ENCODE measurements at regions not wholly inside any gene's neighbourhood (a gene's known extent, or its start where the extent isn't known, plus 50 kb on each side); places are given as distances from the start of the nearest gene placed in this dataset.

DNA sequence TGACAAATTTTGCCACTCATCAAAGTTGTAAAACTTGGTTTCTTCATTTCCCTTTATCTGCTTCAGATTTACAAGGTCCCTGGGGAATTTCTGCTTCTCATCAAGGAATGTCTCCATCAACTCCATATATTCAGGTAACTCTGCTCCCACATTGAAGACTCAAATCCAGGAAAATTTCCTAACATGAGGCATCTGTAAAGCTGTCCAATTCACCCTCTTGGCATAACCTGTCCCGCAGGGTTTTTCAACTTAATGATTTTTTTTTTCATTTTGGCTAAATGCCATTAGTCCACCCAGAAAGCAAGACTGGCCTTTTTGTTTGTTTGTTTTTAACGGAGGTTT is 50.2 kb upstream of the SLC30A5 start:
- no peak for DNase-seq (ENCODE audit: low read depth, low spot score)
- no peak for ATAC-seq
- ChIA-PET POLR2A (no interaction called here), CTCF (no interaction called here)
- Histone ChIP-seq H3K27me3 (ENCODE audit: control insufficient read depth, insufficient read depth, low read length) (no peaks in the 10 kb centered on the region), H3K4me1 (ENCODE audit: control insufficient read depth, insufficient read depth, low read length) (peaks cover 4% of the 10 kb centered on the region; the same call in 1 of the 2 replicates), H3K36me3 (ENCODE audit: control insufficient read depth, insufficient read depth, low read length) (no peaks in the 10 kb centered on the region), H3K27ac (ENCODE audit: low read length) (peak overlapping the region; percentile 65; the same call in 1 of the 2 replicates), H3K4me3 (ENCODE audit: low read depth in 2 of 2, low read length in 2 of 2) (peak overlapping the region; percentile 50 to 86), H3K9me3 (ENCODE audit: control insufficient read depth, insufficient read depth, low read depth, low read length) (no peaks in the 10 kb centered on the region)
- in situ Hi-C loops (cut with HindIII; ENCODE audit: low pct_unique_long_range_greater_than_20kb, low sequenced_read_pairs) (no loop called here), intact Hi-C loops (cut with micrococcal nuclease; ENCODE audit: unreplicated experiment) (loop anchor here (10.0 kb wide), 1 partner anchor 51 kb away; the partner anchor contains the start of gene SLC30A5)
- BruUV-seq (replicated peaks): no TSS peak
- no peak for TF ChIP-seq POLR2AphosphoS5 (IDR thresholded peaks at IDR 0.05; ENCODE audit: low read depth, low read length)
- no peak for TF ChIP-seq TCF7L2 (IDR thresholded peaks at IDR 0.05; ENCODE audit: low read depth, low read length)
- TF ChIP-seq, protein P1, sequence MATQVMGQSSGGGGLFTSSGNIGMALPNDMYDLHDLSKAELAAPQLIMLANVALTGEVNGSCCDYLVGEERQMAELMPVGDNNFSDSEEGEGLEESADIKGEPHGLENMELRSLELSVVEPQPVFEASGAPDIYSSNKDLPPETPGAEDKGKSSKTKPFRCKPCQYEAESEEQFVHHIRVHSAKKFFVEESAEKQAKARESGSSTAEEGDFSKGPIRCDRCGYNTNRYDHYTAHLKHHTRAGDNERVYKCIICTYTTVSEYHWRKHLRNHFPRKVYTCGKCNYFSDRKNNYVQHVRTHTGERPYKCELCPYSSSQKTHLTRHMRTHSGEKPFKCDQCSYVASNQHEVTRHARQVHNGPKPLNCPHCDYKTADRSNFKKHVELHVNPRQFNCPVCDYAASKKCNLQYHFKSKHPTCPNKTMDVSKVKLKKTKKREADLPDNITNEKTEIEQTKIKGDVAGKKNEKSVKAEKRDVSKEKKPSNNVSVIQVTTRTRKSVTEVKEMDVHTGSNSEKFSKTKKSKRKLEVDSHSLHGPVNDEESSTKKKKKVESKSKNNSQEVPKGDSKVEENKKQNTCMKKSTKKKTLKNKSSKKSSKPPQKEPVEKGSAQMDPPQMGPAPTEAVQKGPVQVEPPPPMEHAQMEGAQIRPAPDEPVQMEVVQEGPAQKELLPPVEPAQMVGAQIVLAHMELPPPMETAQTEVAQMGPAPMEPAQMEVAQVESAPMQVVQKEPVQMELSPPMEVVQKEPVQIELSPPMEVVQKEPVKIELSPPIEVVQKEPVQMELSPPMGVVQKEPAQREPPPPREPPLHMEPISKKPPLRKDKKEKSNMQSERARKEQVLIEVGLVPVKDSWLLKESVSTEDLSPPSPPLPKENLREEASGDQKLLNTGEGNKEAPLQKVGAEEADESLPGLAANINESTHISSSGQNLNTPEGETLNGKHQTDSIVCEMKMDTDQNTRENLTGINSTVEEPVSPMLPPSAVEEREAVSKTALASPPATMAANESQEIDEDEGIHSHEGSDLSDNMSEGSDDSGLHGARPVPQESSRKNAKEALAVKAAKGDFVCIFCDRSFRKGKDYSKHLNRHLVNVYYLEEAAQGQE (IDR thresholded peaks at IDR 0.05; ENCODE audit: insufficient read depth in 1 of 2, low read depth in 2 of 2, low read length in 1 of 2): no peak
